A673 (cell line): ENCODE measurements at regions not wholly inside any gene's neighbourhood (a gene's known extent, or its start where the extent isn't known, plus 50 kb on each side); places are given as distances from the start of the nearest gene placed in this dataset.

ENCODE experiments used
- EZH2 ChIP-seq: fragments of 200-600 bp; sonication (generic); IDR thresholded peaks from 2 replicates; pipeline ENCODE4 v1.6.1; 2017; ENCODE audit warnings: borderline replicate concordance, low read depth, mild to moderate bottlenecking, mixed read lengths, antibody characterized with exemption, low read length; ENCODE audit not compliant: poor library complexity, severe bottlenecking
- TF ChIP-seq, protein P1 (sequence below): fragments of 300-800, 200-600 bp; sonication (generic); conservative IDR thresholded peaks from 2 replicates; pipeline ENCODE4 v1.5.1; 2017; ENCODE audit warnings: low read depth, mild to moderate bottlenecking, antibody characterized with exemption, low read length, moderate library complexity, mixed read lengths

DNA sequence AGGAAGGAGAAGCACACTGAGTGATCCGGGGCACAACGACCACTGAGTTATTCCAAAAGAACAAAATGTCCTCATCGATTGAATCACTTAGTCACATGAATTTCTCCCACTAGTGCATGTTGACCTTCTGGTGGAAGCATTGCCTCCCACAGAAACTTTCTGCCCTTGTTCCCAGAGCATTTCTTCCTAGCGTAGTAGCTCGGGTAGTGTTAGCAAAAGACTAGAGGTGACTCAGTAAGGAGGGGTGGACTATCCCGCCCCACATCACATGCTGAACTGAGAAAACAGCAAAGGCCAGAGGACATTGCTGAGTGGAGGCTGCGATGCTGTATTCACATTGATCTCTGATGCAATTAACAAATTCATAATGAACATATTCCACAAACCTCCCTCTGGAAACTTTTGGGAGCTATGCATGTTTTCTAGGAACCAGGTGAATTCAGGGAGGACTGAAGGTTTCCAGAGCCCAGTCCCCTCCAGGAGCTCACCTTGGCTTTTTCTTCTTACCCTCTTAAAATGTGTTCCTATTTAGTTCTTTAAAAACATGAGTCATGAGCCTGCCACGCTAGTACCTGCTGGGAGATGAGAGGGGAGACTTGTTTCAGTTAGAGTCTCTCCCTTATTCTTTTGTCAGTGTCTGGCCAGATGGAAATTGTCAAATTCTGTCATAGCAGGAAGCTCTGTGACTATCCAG, 507.9 kb downstream of the CDH26 start:
- TF ChIP-seq, protein P1, sequence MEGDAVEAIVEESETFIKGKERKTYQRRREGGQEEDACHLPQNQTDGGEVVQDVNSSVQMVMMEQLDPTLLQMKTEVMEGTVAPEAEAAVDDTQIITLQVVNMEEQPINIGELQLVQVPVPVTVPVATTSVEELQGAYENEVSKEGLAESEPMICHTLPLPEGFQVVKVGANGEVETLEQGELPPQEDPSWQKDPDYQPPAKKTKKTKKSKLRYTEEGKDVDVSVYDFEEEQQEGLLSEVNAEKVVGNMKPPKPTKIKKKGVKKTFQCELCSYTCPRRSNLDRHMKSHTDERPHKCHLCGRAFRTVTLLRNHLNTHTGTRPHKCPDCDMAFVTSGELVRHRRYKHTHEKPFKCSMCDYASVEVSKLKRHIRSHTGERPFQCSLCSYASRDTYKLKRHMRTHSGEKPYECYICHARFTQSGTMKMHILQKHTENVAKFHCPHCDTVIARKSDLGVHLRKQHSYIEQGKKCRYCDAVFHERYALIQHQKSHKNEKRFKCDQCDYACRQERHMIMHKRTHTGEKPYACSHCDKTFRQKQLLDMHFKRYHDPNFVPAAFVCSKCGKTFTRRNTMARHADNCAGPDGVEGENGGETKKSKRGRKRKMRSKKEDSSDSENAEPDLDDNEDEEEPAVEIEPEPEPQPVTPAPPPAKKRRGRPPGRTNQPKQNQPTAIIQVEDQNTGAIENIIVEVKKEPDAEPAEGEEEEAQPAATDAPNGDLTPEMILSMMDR, result no peak
- no peak for TF ChIP-seq EZH2
